IMR-90 (cell line): ENCODE measurements at regions not wholly inside any gene's neighbourhood (a gene's known extent, or its start where the extent isn't known, plus 50 kb on each side); places are given as distances from the start of the nearest gene placed in this dataset.

Source experiments
- BHLHE40 ChIP-seq: fragments of 150-350 bp; IDR thresholded peaks from 2 replicates; pipeline ENCODE4 v1.6.1; 2016; ENCODE audit warnings: mild to moderate bottlenecking, low read depth, low read length
- CEBPB ChIP-seq: IDR thresholded peaks from 2 replicates; pipeline ENCODE4 v1.6.1; 2012; ENCODE audit warnings: low read depth, low read length, improper control_type of control experiment
- CHD1 ChIP-seq: IDR thresholded peaks from 2 replicates; pipeline ENCODE4 v1.6.1; 2012; ENCODE audit warnings: low read depth, low read length, improper control_type of control experiment
- FOS ChIP-seq: fragments of 150-350 bp; IDR thresholded peaks from 2 replicates; pipeline ENCODE4 v1.6.1; 2016; ENCODE audit warnings: low read depth, low read length
- MAFK ChIP-seq: IDR thresholded peaks from 2 replicates; pipeline ENCODE4 v1.6.1; 2012; ENCODE audit warnings: low read depth, low read length, improper control_type of control experiment
- POLR2A ChIP-seq: IDR thresholded peaks from 2 replicates; pipeline ENCODE4 v1.6.1; 2012; ENCODE audit warnings: mild to moderate bottlenecking, low read depth, low read length
- RAD21 ChIP-seq: IDR thresholded peaks from 2 replicates; pipeline ENCODE4 v1.6.1; 2012; ENCODE audit warnings: low read length, improper control_type of control experiment
- RCOR1 ChIP-seq: IDR thresholded peaks from 2 replicates; pipeline ENCODE4 v1.6.1; 2012; ENCODE audit warnings: mild to moderate bottlenecking, low read length, improper control_type of control experiment; ENCODE audit not compliant: insufficient replicate concordance
- SMC3 ChIP-seq: fragments of 150-350 bp; IDR thresholded peaks from 2 replicates; pipeline ENCODE4 v1.6.1; 2016; ENCODE audit warnings: low read depth, mild to moderate bottlenecking, antibody characterized with exemption, low read length, moderate library complexity
- TF ChIP-seq, protein P1 (sequence below): conservative IDR thresholded peaks from 2 replicates; pipeline ENCODE4 v1.5.1; 2012; ENCODE audit warnings: mild to moderate bottlenecking, low read depth, low read length, improper control_type of control experiment

DNA sequence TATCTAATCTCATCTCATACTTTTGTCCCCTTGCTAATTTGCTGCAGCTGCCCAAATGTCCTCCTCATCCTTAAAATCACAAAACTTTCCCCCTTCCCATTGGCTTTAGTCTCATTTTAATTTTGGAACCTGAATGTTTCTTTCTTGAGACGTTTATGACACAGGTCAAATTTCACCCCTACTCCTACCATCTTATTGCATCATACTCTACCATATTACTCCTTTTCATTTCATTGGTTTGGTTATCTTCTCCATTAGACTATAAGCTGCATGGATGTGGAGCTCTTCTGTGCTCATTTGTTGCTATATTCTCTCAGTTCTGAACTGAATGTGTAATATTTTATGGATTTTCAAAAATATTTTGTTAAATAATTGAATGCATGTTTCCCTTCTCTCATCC, 688.6 kb downstream of the CBLN4 start:
- TF ChIP-seq RCOR1 (no peak), BHLHE40 (no peak), FOS (no peak), MAFK (no peak), CHD1 (no peak), CEBPB (peak; percentile 58; the same call in 1 of the 2 replicates), POLR2A (no peak), RAD21 (no peak), SMC3 (no peak)
- TF ChIP-seq, protein P1, sequence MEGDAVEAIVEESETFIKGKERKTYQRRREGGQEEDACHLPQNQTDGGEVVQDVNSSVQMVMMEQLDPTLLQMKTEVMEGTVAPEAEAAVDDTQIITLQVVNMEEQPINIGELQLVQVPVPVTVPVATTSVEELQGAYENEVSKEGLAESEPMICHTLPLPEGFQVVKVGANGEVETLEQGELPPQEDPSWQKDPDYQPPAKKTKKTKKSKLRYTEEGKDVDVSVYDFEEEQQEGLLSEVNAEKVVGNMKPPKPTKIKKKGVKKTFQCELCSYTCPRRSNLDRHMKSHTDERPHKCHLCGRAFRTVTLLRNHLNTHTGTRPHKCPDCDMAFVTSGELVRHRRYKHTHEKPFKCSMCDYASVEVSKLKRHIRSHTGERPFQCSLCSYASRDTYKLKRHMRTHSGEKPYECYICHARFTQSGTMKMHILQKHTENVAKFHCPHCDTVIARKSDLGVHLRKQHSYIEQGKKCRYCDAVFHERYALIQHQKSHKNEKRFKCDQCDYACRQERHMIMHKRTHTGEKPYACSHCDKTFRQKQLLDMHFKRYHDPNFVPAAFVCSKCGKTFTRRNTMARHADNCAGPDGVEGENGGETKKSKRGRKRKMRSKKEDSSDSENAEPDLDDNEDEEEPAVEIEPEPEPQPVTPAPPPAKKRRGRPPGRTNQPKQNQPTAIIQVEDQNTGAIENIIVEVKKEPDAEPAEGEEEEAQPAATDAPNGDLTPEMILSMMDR = no peak
